Prostate gland (tissue), 2 donors: ENCODE measurements at regions not wholly inside any gene's neighbourhood (a gene's known extent, or its start where the extent isn't known, plus 50 kb on each side); places are given as distances from the start of the nearest gene placed in this dataset.

Source experiments
- DNase-seq: peaks from one replicate; pipeline ENCODE4 v3.0.0-alpha.2; 2019; ENCODE audit warnings: low spot score
- H3K27ac ChIP-seq, 2 donors: fragments of 200-600 bp; sonication (generic); 2 replicates each; pipeline ENCODE4 v1.5.1; 2017 to 2019
- H3K27me3 ChIP-seq: fragments of 200-600 bp; sonication (generic); replicated peaks from 2 replicates; pipeline ENCODE4 v1.5.1; 2019; ENCODE audit not compliant: insufficient read depth
- H3K36me3 ChIP-seq, 2 donors: fragments of 200-600 bp; sonication (generic); 1 replicate in 1 of 2; 2 replicates in 1 of 2; pipeline versions ENCODE4 v1.5.1 to v1.8.1; 2017 to 2019
- H3K4me1 ChIP-seq: fragments of 200-600 bp; sonication (generic); replicated peaks from 2 replicates; pipeline ENCODE4 v1.5.1; 2019
- H3K4me3 ChIP-seq, 2 donors: fragments of 200-600 bp; sonication (generic); 2 replicates each; pipeline ENCODE4 v1.5.1; 2017 to 2019
- H3K9me3 ChIP-seq: fragments of 200-600 bp; sonication (generic); 2 replicates; pipeline ENCODE4 v1.5.1; 2017
- CTCF ChIP-seq, 4 experiments: fragments of 200-600 bp in 2 of 4; fragments of 450-650 bp in 2 of 4; sonication (generic) in 2 of 4; IDR thresholded peaks; 1 replicate in 3 of 4; 2 replicates in 1 of 4; pipeline ENCODE4 v1.5.1; 2016 to 2019; ENCODE audit warnings: antibody characterized with exemption in 4 of 4, mild to moderate bottlenecking in 2 of 4, moderate library complexity in 2 of 4
- POLR2A ChIP-seq: fragments of 450-650 bp; IDR thresholded peaks from one replicate; pipeline ENCODE4 v1.6.1; 2016; ENCODE audit warnings: antibody characterized with exemption, mild to moderate bottlenecking
- POLR2AphosphoS5 ChIP-seq: sonication (generic); formaldehyde crosslinking; IDR thresholded peaks from one replicate; pipeline ENCODE4 v1.6.1; 2017; ENCODE audit warnings: antibody characterized with exemption
- WGBS: methylation state at CpG from one replicate; pipeline ENCODE4 v1.1.5; 2018; 5-methylcytosine and 5-hydroxymethylcytosine counted together
- intact Hi-C: fragments of 100-400 bp; cut with DNase I; formaldehyde crosslinking; loops from one replicate; pipeline ENCODE4 v1.14.2; 2022

GRCh38 chr10:78864761-78865537 is 203.8 kb upstream of the ZMIZ1 start:
- Histone ChIP-seq H3K4me3 (no peak overlapping the region), H3K4me1 (no peaks in the 10 kb centered on the region), H3K36me3 (no peaks in the 10 kb centered on the region), H3K27me3 (no peaks in the 10 kb centered on the region), H3K27ac (no peak overlapping the region), H3K9me3 (no peaks in the 10 kb centered on the region)
- WGBS: 84% methylated on average over 14 of the region's 14 CpGs
- intact Hi-C loops: no loop called here
- no peak for DNase-seq
- TF ChIP-seq POLR2A (no peak), CTCF (IDR thresholded peaks at IDR 0.05) (no peak), POLR2AphosphoS5 (no peak)

- H3K4me1 ChIP-seq: no peaks in the 10 kb centered on the region
- H3K27ac ChIP-seq: no peak overlapping the region
- H3K27me3 ChIP-seq: no peaks in the 10 kb centered on the region
- H3K4me3 ChIP-seq: no peak overlapping the region
- H3K9me3 ChIP-seq: no peaks in the 10 kb centered on the region
- no peaks in the 10 kb centered on the region for H3K36me3 ChIP-seq
- DNase-seq: no peak
- intact Hi-C loops: no loop called here
- TF ChIP-seq POLR2A (no peak), CTCF (IDR thresholded peaks at IDR 0.05) (no peak), POLR2AphosphoS5 (no peak)
- 45% methylated on average over 4 of the region's 4 CpGs for WGBS
Observed at GRCh38 chr10:78865538-78865875, 203.3 kb upstream of the ZMIZ1 start.

GRCh38 chr10:78865931-78866717 is 202.6 kb upstream of the ZMIZ1 start:
- H3K27me3 ChIP-seq: no peaks in the 10 kb centered on the region
- intact Hi-C loops: no loop called here
- no peak overlapping the region for H3K27ac ChIP-seq
- 93% methylated on average over 12 of the region's 12 CpGs for WGBS
- no peak overlapping the region for H3K4me3 ChIP-seq
- no peak for TF ChIP-seq POLR2AphosphoS5
- TF ChIP-seq CTCF (IDR thresholded peaks at IDR 0.05): no peak
- no peak for TF ChIP-seq POLR2A
- no peak for DNase-seq
- H3K4me1 ChIP-seq: no peaks in the 10 kb centered on the region
- H3K9me3 ChIP-seq: no peaks in the 10 kb centered on the region
- no peaks in the 10 kb centered on the region for H3K36me3 ChIP-seq

- no peaks in the 10 kb centered on the region for H3K27me3 ChIP-seq
- no peak for DNase-seq
- H3K4me3 ChIP-seq: no peak overlapping the region
- H3K27ac ChIP-seq: no peak overlapping the region
- intact Hi-C loops: no loop called here
- 88% methylated on average over 7 of the region's 7 CpGs for WGBS
- TF ChIP-seq POLR2A (no peak), CTCF (IDR thresholded peaks at IDR 0.05) (no peak), POLR2AphosphoS5 (no peak)
- H3K9me3 ChIP-seq: no peaks in the 10 kb centered on the region
- no peaks in the 10 kb centered on the region for H3K4me1 ChIP-seq
- no peaks in the 10 kb centered on the region for H3K36me3 ChIP-seq
Observed at GRCh38 chr10:78866731-78867554, 201.8 kb upstream of the ZMIZ1 start.
